Adrenal gland (tissue), 5 donors: ENCODE measurements at regions not wholly inside any gene's neighbourhood (a gene's known extent, or its start where the extent isn't known, plus 50 kb on each side); places are given as distances from the start of the nearest gene placed in this dataset.

Experiments
- POLR2A ChIP-seq, 2 donors: fragments of 450-650 bp; IDR thresholded peaks; one replicate each; pipeline ENCODE4 v1.6.1; 2017; ENCODE audit warnings: antibody characterized with exemption in 2 of 2, mild to moderate bottlenecking in 2 of 2, moderate library complexity in 1 of 2
- TF ChIP-seq, protein P1 (sequence below), 6 experiments: fragments of 450-650 bp in 4 of 6; fragments of 200-600 bp in 2 of 6; sonication (generic) in 1 of 6; IDR thresholded peaks; 1 replicate in 5 of 6; 2 replicates in 1 of 6; pipeline versions ENCODE4 v1.5.1 to v1.8.0; 2016 to 2021; ENCODE audit warnings: antibody characterized with exemption in 6 of 6, mild to moderate bottlenecking in 2 of 6, moderate library complexity in 1 of 6
- donor health status: DM: no; HTN: no; CAD: no.

DNA sequence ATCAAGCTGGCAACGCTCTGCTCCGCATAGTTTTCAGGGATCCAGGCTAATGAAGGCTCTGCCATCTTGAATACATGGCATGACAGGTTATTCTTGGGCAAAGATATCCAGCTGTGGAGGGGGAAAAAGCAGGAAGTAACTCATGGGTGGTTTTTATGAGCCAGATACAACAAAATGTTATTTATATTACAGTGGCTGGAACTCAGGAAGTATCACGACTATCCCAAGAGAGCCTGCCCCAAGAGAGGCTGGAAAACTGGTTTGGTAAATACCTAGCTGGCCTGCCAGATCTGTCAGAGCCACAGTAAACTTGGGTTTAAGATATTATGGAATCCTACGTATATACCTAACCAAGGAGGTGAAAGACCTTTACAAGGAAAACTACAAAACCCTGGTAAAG, 462.8 kb upstream of the ANKRD30A start:
- no peak for TF ChIP-seq POLR2A (IDR thresholded peaks at IDR 0.05)
- TF ChIP-seq, protein P1, sequence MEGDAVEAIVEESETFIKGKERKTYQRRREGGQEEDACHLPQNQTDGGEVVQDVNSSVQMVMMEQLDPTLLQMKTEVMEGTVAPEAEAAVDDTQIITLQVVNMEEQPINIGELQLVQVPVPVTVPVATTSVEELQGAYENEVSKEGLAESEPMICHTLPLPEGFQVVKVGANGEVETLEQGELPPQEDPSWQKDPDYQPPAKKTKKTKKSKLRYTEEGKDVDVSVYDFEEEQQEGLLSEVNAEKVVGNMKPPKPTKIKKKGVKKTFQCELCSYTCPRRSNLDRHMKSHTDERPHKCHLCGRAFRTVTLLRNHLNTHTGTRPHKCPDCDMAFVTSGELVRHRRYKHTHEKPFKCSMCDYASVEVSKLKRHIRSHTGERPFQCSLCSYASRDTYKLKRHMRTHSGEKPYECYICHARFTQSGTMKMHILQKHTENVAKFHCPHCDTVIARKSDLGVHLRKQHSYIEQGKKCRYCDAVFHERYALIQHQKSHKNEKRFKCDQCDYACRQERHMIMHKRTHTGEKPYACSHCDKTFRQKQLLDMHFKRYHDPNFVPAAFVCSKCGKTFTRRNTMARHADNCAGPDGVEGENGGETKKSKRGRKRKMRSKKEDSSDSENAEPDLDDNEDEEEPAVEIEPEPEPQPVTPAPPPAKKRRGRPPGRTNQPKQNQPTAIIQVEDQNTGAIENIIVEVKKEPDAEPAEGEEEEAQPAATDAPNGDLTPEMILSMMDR (IDR thresholded peaks at IDR 0.05), result no peak
